ENCODE measurements at regions not wholly inside any gene's neighbourhood (a gene's known extent, or its start where the extent isn't known, plus 50 kb on each side); places are given as distances from the start of the nearest gene placed in this dataset.

DNA sequence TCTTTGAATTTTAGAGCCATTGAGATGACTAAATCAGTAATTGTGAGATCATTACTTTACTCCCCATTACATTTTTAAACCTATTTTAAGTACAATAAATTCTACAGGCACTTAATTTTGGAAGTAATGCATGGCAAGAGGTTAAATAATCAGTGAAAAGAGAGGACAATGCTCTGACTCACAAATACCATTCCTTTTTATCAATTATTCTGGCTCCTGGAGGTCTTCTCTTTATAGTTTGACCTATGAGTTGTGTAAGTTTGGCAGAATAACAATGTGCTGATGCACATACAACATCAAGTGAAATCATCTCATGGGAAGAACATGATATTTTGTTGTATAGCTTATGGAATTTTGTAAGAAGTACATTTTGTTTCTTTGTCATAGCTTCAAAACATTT is 166.7 kb downstream of the TMTC3 start:
- TF ChIP-seq, protein P1, sequence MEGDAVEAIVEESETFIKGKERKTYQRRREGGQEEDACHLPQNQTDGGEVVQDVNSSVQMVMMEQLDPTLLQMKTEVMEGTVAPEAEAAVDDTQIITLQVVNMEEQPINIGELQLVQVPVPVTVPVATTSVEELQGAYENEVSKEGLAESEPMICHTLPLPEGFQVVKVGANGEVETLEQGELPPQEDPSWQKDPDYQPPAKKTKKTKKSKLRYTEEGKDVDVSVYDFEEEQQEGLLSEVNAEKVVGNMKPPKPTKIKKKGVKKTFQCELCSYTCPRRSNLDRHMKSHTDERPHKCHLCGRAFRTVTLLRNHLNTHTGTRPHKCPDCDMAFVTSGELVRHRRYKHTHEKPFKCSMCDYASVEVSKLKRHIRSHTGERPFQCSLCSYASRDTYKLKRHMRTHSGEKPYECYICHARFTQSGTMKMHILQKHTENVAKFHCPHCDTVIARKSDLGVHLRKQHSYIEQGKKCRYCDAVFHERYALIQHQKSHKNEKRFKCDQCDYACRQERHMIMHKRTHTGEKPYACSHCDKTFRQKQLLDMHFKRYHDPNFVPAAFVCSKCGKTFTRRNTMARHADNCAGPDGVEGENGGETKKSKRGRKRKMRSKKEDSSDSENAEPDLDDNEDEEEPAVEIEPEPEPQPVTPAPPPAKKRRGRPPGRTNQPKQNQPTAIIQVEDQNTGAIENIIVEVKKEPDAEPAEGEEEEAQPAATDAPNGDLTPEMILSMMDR (IDR thresholded peaks at IDR 0.05), result no peak
- no peak for TF ChIP-seq POLR2A (IDR thresholded peaks at IDR 0.05)
